ENCODE measurements at regions not wholly inside any gene's neighbourhood (a gene's known extent, or its start where the extent isn't known, plus 50 kb on each side); places are given as distances from the start of the nearest gene placed in this dataset.
"Not testable (repeated sequence)": the region's sequence is repeated elsewhere in the genome, so short reads cannot be mapped to it uniquely, and the experiment has no call there.

- no peak for DNase-seq (ENCODE audit: low spot score)
These were observed 1106.8 kb downstream of the BRD1 start for GRCh38 chr22:48720662-48721394.

DNA sequence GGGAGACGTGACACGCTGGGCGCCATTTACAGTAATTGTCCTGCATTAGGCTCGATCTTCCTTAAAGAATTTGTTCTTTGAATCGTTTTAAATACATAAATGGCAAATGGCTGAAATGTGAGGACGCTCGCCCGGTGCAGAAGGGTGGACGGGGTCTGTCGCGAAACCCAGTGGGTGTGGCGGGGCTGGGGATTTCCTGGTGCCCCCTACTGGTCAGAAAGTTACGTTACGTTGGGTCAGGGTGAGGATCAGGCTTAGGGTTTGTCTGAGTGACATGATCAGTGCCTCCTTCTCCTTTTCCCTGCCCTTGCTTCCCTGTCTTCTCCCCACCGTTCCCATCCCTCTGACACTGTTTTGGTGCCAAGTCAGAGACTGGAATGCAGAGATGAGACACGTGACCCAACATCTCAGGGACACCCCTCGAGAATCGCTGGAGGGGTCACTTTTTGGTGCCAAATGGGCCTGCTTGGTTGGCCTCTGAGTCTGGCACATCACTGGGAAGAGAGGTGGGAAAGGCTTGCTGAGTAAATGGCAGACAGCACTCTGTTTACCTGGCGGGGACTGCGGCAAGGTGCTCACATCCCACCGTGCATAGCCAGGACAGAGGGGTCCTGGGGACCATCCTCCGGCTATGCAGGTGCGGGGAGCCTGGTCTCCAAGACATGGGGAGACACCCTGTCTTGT lies 1107.6 kb downstream of the BRD1 start:
- DNase-seq (ENCODE audit: low spot score) = no peak

DNA sequence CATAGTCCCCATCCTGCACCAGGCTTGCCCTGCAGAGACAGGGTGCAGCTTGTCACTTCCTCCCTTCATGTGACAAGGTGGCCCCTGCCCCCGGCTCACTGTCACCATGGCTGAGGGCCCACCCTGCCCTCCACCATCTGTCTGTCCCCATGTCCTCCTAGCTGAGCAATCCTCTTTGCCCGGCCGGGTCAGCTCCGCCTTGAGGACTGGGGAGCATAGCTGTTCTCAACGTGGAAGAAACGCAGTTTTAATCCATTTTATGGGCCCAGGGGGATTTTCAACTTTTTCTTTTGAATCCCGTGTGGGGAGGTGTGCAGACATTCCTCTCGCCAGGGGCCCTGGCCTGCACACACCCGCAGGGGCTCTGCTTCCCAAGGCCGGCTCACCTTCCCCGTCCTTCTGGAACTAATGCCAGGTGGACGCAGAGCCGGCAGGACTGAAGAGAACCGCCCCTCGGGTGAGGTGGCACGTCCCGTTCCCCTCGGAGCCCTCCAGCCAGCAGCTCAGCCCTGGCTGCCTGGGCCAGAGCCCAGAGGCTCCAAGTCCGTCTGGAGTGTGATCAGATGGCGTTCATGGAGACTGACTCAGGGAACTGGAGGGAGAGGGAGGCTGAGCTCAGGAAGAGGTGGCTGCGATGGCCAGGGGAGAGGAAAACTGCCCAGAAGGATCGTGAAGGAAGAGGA lies 1108.7 kb downstream of the BRD1 start:
- no peak for DNase-seq (ENCODE audit: low spot score)

- no peak for DNase-seq (ENCODE audit: low spot score)
These were observed 1109.5 kb downstream of the BRD1 start for GRCh38 chr22:48717883-48718817.

DNA sequence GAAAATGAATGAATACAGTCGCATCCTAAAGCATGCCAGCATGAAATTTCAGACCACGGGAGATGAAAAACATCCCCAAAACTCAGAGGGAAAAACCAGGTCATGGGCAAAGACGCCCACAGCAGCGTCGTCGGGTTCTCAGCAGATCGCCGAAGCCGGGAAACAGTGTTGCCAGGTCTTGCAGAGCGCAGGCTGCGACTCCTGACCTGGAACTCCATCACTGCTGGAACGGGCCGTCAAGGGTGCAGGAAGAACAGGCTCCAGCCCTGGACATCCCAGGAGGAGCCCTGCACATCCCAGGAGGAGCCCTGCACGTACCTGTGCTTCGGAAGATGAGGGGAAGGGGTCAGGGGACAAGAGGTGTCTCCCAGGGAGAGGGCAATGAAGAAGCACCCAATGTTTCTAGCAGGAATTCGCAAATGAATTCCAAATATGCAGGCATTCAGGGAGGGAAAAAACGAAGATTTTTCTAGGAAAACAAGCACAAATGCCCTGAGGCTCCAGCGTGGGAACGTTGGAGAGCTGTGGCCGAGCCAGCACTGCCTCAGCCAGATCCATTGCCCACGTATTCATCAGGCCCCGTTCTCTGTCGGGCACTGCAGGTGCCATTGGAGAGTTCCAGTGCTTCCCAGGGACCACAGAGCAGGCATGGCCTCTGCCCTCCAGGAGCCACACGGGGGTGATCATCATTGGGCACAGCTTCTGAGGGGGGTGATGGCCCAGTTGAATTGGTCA lies 1110.4 kb downstream of the BRD1 start:
- no peak for DNase-seq (ENCODE audit: low spot score)

DNA sequence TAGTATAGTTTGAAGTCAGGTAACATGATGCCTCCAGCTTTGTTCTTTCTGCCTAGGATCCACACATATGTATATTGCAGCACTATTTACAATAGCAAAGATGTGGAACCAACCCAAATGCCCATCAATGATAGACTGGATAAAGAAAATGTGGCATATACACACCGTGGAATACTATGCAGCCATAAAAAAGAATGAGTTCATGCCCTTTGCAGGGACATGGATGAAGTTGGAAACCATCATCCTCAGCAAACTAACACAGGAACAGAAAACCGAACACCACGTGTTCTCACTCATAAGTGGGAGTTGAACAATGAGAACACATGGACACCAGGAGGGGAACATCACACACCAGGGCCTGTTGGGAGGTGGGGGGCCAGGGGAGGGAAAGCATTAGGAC lies 1111.5 kb downstream of the BRD1 start:
- DNase-seq (ENCODE audit: low spot score) = not testable (repeated sequence)

- DNase-seq (ENCODE audit: low spot score) = no peak
These were observed 1112.2 kb downstream of the BRD1 start for GRCh38 chr22:48715511-48715910.

- no peak for DNase-seq (ENCODE audit: low spot score)
These were observed 1113.4 kb downstream of the BRD1 start for GRCh38 chr22:48714231-48714630.

- DNase-seq (ENCODE audit: low spot score) = no peak
These were observed 1114.1 kb downstream of the BRD1 start for GRCh38 chr22:48713272-48714205.

GRCh38 chr22:48712558-48713271 lies 1115.0 kb downstream of the BRD1 start:
- no peak for DNase-seq (ENCODE audit: low spot score)

DNA sequence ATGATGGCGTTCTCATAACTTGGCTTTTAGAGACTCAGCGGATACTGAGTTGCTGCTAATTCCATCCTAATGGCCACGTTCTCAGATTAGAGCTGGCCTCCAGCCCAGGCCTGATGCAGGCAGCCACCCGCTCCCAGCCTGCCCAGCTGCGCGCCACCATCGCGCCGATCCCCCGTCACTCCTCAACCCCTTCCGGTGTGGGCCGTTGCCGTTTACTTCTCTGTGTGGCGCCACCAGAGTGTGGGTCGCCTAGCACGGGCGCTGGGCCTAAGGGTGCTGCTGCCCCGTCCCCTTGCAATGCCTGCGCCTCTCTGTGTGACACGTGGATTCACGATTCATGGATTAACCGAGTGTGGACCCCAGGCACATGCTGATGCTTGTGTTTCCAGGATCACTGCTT lies 1116.0 kb downstream of the BRD1 start:
- DNase-seq (ENCODE audit: low spot score) = no peak

GRCh38 chr22:48711031-48711431 lies 1116.6 kb downstream of the BRD1 start:
- no peak for DNase-seq (ENCODE audit: low spot score)

DNA sequence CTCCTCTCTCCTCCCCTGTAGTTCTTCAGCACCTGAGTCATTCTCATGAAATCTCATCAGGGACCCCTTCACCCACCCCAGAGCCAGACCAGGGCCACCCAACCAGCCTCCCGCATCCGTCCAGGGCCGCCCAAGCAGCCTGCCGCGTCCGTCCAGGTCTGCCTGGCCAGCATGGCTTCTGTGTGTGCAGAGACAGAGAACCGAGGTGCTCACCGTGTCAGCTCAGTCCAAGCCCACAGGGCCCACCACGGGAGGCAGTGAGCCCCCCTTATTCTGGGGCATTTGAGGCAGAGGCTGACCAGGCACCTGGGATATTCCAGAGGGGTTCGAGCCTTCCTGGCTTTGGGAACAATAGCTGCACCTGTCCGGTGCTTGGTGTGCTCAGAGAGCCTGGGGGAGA lies 1117.3 kb downstream of the BRD1 start:
- DNase-seq (ENCODE audit: low spot score) = no peak

GRCh38 chr22:48709976-48710375 lies 1117.7 kb downstream of the BRD1 start:
- DNase-seq (ENCODE audit: low spot score) = no peak

DNA sequence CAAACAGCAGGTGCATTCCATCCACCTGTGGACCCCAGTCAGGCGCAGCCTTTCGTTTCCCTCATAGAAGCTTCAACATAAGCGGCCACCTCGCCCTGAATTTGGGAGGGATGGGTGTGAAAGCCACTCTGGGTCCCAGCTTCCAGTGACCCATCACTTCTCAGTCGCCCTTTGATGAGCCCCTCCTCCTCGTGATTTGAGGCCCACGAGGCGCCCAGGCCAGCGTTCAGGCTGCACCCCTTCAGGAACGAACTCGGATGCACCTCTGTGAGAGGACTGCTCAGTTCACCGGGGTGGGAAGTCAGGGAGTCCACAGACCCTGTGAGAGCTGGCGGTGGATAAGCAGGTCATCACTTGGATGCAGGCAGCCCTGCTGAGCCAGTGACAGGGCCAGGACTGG lies 1118.2 kb downstream of the BRD1 start:
- DNase-seq (ENCODE audit: low spot score) = no peak

- no peak for DNase-seq (ENCODE audit: low spot score)
These were observed 1119.0 kb downstream of the BRD1 start for GRCh38 chr22:48708558-48709245.

DNA sequence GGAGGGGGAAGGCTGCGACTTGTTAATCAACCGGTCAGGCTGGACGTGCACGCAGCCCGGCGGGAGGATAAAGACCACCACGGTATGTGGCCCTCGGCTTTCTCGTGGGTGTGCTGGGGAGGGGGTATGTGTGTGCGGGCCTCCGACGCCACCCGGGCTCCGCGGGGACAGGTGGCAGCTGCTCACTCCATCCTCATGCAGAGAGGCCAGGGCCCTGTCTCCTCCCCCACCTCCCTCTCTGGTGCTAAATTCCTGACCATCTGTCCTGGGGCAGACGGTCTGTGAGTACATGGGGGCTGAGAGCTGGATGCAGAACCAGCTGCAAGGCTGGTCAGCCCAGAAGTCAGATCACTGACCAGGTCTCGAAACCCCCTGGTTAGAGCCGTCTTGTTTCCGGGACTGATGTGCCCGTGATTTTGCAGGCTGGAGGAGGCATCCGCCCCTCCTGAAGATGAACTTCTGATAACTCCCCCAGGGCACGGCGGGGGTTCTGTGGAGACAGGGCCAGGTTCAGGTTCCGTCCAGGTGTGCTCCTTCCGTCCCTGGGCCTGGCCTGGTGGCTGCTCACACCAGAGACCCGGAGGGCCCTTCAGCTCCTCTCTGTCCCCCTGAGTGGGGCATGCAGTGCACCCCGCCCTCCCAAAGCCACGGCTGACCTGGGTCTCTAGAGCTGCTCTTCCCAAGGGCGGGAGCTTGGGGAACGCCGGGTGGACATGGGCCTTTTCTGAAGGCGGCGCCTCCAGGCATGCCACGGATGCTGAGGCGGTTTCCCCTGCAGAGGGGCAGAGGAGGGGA lies 1119.7 kb downstream of the BRD1 start:
- no peak for DNase-seq (ENCODE audit: low spot score)

Data from HT-29 (cell line).